ENCODE measurements at regions not wholly inside any gene's neighbourhood (a gene's known extent, or its start where the extent isn't known, plus 50 kb on each side); places are given as distances from the start of the nearest gene placed in this dataset.

DNA sequence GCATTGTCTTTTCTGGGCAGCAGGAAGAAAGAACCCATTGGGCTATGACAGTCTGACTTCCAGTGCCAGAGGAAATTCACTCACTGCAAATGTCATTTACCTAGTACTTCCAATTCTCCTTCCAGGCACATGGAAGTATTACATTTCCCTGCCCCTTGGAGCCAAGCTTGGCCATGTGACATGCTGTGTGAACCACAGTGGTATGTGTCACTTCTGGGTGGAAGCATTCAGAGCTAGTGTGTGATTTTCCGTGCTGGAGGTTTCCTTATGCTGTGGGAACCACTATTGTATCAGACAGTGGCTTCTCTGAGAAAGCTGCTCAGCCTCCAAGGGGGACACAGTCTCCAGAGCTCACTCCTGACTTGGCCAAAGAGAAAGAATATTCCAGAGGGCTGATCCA, 387.6 kb downstream of the CDC5L start:
- H2BK5ac ChIP-seq (ENCODE audit: low read depth, low read length, poor library complexity) = no peak overlapping the region
- no peak overlapping the region for H3K4me2 ChIP-seq (ENCODE audit: low read length)
- H4K12ac ChIP-seq (ENCODE audit: low read depth, low read length) = no peak overlapping the region
- no peak overlapping the region for H3K27ac ChIP-seq (ENCODE audit: low read depth, low read length)
- H2BK120ac ChIP-seq (ENCODE audit: insufficient read depth, low read length, poor library complexity) = no peak overlapping the region
- H3K79me2 ChIP-seq (ENCODE audit: control insufficient read depth, insufficient read depth, low read length, poor library complexity) = no peaks in the 10 kb centered on the region
- H3K4ac ChIP-seq (ENCODE audit: low read depth, low read length) = no peak overlapping the region
- H3K27me3 ChIP-seq (ENCODE audit: insufficient read depth, low read length) = no peaks in the 10 kb centered on the region
- H3K36me3 ChIP-seq (ENCODE audit: control insufficient read depth in 1 of 2, insufficient read depth in 2 of 2, low read length in 2 of 2) = no peaks in the 10 kb centered on the region
- no peak overlapping the region for H3K14ac ChIP-seq (ENCODE audit: low read length)
- H3K23ac ChIP-seq (ENCODE audit: low read length) = no peak overlapping the region
- no peak overlapping the region for H2BK12ac ChIP-seq (ENCODE audit: low read length)
- H4K91ac ChIP-seq (ENCODE audit: low read depth, low read length) = no peak overlapping the region
- peaks cover 0 to 4% of the 10 kb centered on the region in 2 experiments for H3K4me1 ChIP-seq (ENCODE audit: control insufficient read depth in 1 of 2, insufficient read depth in 2 of 2, low read length in 2 of 2)
- no peaks in the 10 kb centered on the region for H3K9me3 ChIP-seq (ENCODE audit: insufficient read depth, low read depth, low read length)
- no peaks in the 10 kb centered on the region for H3K79me1 ChIP-seq (ENCODE audit: low read length)
- H4K8ac ChIP-seq (ENCODE audit: low read depth, low read length) = no peak overlapping the region
- no peak overlapping the region for H3K9ac ChIP-seq (ENCODE audit: low read length)
- DNase-seq = no peak
- no peak overlapping the region for H2AFZ ChIP-seq (ENCODE audit: insufficient read depth, low read length, poor library complexity)
- no peak overlapping the region for H2AK5ac ChIP-seq (ENCODE audit: low read length)
- no peak overlapping the region for H3K18ac ChIP-seq (ENCODE audit: low read length)
- no peak overlapping the region for H3K4me3 ChIP-seq (ENCODE audit: low read depth, low read length)
- no CpG with 5 or more reads among the region's 1 CpG for WGBS (ENCODE audit: extremely low coverage, insufficient coverage, insufficient read length)

DNA sequence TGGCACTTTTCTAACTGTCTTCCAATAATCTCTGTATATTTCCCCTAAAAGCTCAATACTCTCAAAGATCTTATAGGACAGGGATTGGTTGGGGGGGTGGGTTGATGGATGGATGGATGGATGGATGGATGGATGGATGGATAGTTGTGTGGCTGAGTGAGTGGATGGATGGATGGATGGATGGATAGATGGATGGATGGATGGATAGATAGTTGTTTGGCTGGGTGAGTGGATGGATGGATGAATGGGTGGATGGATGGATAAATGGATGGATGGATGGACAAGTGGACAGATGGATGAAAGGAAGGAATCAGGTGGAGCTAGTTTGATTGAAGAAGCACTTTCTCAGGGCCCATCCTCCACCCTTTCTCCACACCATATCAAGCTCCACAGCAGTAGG, 388.8 kb downstream of the CDC5L start:
- no peak for DNase-seq
- Histone ChIP-seq H3K36me3 (ENCODE audit: control insufficient read depth in 1 of 2, insufficient read depth in 2 of 2, low read length in 2 of 2) (no peaks in the 10 kb centered on the region), H2AK5ac (ENCODE audit: low read length) (no peak overlapping the region), H3K27ac (ENCODE audit: low read depth, low read length) (no peak overlapping the region), H3K18ac (ENCODE audit: low read length) (no peak overlapping the region), H3K14ac (ENCODE audit: low read length) (no peak overlapping the region), H3K4me1 (ENCODE audit: control insufficient read depth in 1 of 2, insufficient read depth in 2 of 2, low read length in 2 of 2) (peaks cover 0 to 4% of the 10 kb centered on the region in 2 experiments), H4K91ac (ENCODE audit: low read depth, low read length) (no peak overlapping the region), H3K9ac (ENCODE audit: low read length) (no peak overlapping the region), H4K12ac (ENCODE audit: low read depth, low read length) (no peak overlapping the region), H3K4ac (ENCODE audit: low read depth, low read length) (no peak overlapping the region), H2BK12ac (ENCODE audit: low read length) (no peak overlapping the region), H4K8ac (ENCODE audit: low read depth, low read length) (no peak overlapping the region), H3K4me3 (ENCODE audit: low read depth, low read length) (no peak overlapping the region), H2AFZ (ENCODE audit: insufficient read depth, low read length, poor library complexity) (no peak overlapping the region), H3K9me3 (ENCODE audit: insufficient read depth, low read depth, low read length) (no peaks in the 10 kb centered on the region), H2BK120ac (ENCODE audit: insufficient read depth, low read length, poor library complexity) (no peak overlapping the region), H2BK5ac (ENCODE audit: low read depth, low read length, poor library complexity) (no peak overlapping the region), H3K23ac (ENCODE audit: low read length) (no peak overlapping the region), H3K79me1 (ENCODE audit: low read length) (no peaks in the 10 kb centered on the region), H3K4me2 (ENCODE audit: low read length) (no peak overlapping the region), H3K79me2 (ENCODE audit: control insufficient read depth, insufficient read depth, low read length, poor library complexity) (no peaks in the 10 kb centered on the region), H3K27me3 (ENCODE audit: insufficient read depth, low read length) (no peaks in the 10 kb centered on the region)

DNA sequence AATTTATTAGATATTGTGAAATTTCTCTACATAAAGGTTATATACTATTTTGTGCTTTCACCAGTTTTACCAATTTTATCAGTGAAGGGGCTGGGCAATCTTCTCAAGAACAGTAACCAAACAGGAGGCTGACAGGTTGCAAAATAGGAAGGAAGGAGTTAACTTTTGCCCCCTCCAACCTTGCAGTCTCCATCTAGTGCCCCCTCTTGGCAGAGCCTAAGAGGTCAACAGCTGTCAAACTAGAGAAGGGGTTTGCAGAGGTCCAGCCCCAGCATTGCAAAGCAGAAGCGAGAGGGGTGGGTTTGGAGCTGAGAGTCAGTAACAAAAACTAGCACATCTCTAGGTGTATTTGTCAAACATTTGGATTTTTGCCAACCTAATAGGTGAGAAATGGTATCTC, 391.0 kb downstream of the CDC5L start:
- H2BK5ac ChIP-seq (ENCODE audit: low read depth, low read length, poor library complexity) = no peak overlapping the region
- H3K4me2 ChIP-seq (ENCODE audit: low read length) = no peak overlapping the region
- H3K9me3 ChIP-seq (ENCODE audit: insufficient read depth, low read depth, low read length) = peaks cover 3% of the 10 kb centered on the region
- no peak overlapping the region for H3K4ac ChIP-seq (ENCODE audit: low read depth, low read length)
- no peak overlapping the region for H2BK120ac ChIP-seq (ENCODE audit: insufficient read depth, low read length, poor library complexity)
- H2BK12ac ChIP-seq (ENCODE audit: low read length) = no peak overlapping the region
- no peak overlapping the region for H3K18ac ChIP-seq (ENCODE audit: low read length)
- no peak overlapping the region for H3K27ac ChIP-seq (ENCODE audit: low read depth, low read length)
- H3K27me3 ChIP-seq (ENCODE audit: insufficient read depth, low read length) = no peaks in the 10 kb centered on the region
- no peak overlapping the region for H3K9ac ChIP-seq (ENCODE audit: low read length)
- no peaks in the 10 kb centered on the region for H3K36me3 ChIP-seq (ENCODE audit: control insufficient read depth in 1 of 2, insufficient read depth in 2 of 2, low read length in 2 of 2)
- no peak overlapping the region for H3K14ac ChIP-seq (ENCODE audit: low read length)
- H3K23ac ChIP-seq (ENCODE audit: low read length) = no peak overlapping the region
- no peak for DNase-seq
- no peaks in the 10 kb centered on the region for H3K79me2 ChIP-seq (ENCODE audit: control insufficient read depth, insufficient read depth, low read length, poor library complexity)
- no peaks in the 10 kb centered on the region for H3K79me1 ChIP-seq (ENCODE audit: low read length)
- no peak overlapping the region for H2AK5ac ChIP-seq (ENCODE audit: low read length)
- no peaks in the 10 kb centered on the region for H3K4me1 ChIP-seq (ENCODE audit: control insufficient read depth in 1 of 2, insufficient read depth in 2 of 2, low read length in 2 of 2)
- WGBS (ENCODE audit: extremely low coverage, insufficient coverage, insufficient read length) = no CpG with 5 or more reads among the region's 1 CpG
- no peak overlapping the region for H4K91ac ChIP-seq (ENCODE audit: low read depth, low read length)
- H4K12ac ChIP-seq (ENCODE audit: low read depth, low read length) = no peak overlapping the region
- H3K4me3 ChIP-seq (ENCODE audit: low read depth, low read length) = no peak overlapping the region
- no peak overlapping the region for H4K8ac ChIP-seq (ENCODE audit: low read depth, low read length)
- H2AFZ ChIP-seq (ENCODE audit: insufficient read depth, low read length, poor library complexity) = no peak overlapping the region

Measured in trophoblast cell (in vitro differentiated cells and primary cell).